B cell (primary cell): ENCODE measurements at regions not wholly inside any gene's neighbourhood (a gene's known extent, or its start where the extent isn't known, plus 50 kb on each side); places are given as distances from the start of the nearest gene placed in this dataset.

Source experiments
- ATAC-seq: fragments of 200-7000 bp; cut with Tn5 transposase; one replicate; pipeline ENCODE4 v1.10.0; 2021; ENCODE audit warnings: low read depth, mild to moderate bottlenecking, moderate number of reproducible peaks, moderate library complexity
- CTCF ChIA-PET: fragments of 350-600 bp; sonication (Branson Sonifier 250); formaldehyde crosslinking; loops from one replicate; lab custom pipeline; 2021; ENCODE audit warnings: antibody characterized with exemption, inconsistent platforms; lab: Charles Lee
- POLR2A ChIA-PET: fragments of 350-600 bp; sonication (Branson Sonifier 250); formaldehyde crosslinking; loops from one replicate; lab custom pipeline; 2021; ENCODE audit warnings: antibody characterized with exemption; lab: Charles Lee
- DNase-seq: peaks from one replicate; pipeline ENCODE4 v3.0.0; 2013
- H2AFZ ChIP-seq: 2 replicates; pipeline ENCODE4 v1.6.1; 2012; ENCODE audit warnings: mild to moderate bottlenecking, low read depth, low read length; ENCODE audit not compliant: insufficient read depth, poor library complexity, severe bottlenecking
- H3K27ac ChIP-seq, 2 donors: 1 replicate in 1 of 2; 2 replicates in 1 of 2; pipeline ENCODE4 v1.5.1; 2012 to 2013; ENCODE audit warnings: low read length in 2 of 2, mild to moderate bottlenecking in 2 of 2, moderate library complexity in 1 of 2
- H3K27me3 ChIP-seq, 4 experiments: fragments of 200-600 bp in 1 of 4; sonication (generic) in 1 of 4; replicated peaks in 1 of 4; 1 replicate in 2 of 4; 2 replicates in 2 of 4; pipeline versions ENCODE4 v1.6.1 to v1.7.0; 2013 to 2016; ENCODE audit warnings: low read length in 3 of 4, mild to moderate bottlenecking in 2 of 4, mixed read lengths in 1 of 4, moderate library complexity in 1 of 4; ENCODE audit not compliant: insufficient read depth in 4 of 4, control insufficient read depth in 3 of 4; ENCODE audit errors: control extremely low read depth in 1 of 4
- H3K36me3 ChIP-seq, 2 experiments: replicated peaks in 1 of 2; 1 replicate in 1 of 2; 2 replicates in 1 of 2; pipeline versions ENCODE4 v1.6.1 to v1.7.1; 2013; ENCODE audit warnings: low read length in 1 of 2; ENCODE audit not compliant: insufficient read depth in 2 of 2, control insufficient read depth in 1 of 2; ENCODE audit errors: control extremely low read depth in 1 of 2, extremely low read depth in 1 of 2
- H3K4me1 ChIP-seq, 2 donors: fragments of 200-600 bp in 1 of 2; sonication (generic) in 1 of 2; 1 replicate in 1 of 2; 2 replicates in 1 of 2; pipeline versions ENCODE4 v1.5.1 to v1.6.1; 2013 to 2017; ENCODE audit warnings: low read length in 2 of 2; ENCODE audit not compliant: control insufficient read depth in 2 of 2, insufficient read depth in 2 of 2
- H3K4me2 ChIP-seq: replicated peaks from 2 replicates; pipeline ENCODE3; 2012; ENCODE audit warnings: mild to moderate bottlenecking, low read depth, low read length; ENCODE audit not compliant: poor library complexity, severe bottlenecking
- H3K4me3 ChIP-seq, 5 experiments: fragments of 200-600 bp in 1 of 5; sonication (generic) in 1 of 5; 1 replicate in 3 of 5; 2 replicates in 2 of 5; pipeline versions ENCODE4 v1.5.1 to v1.7.0; 2011 to 2016; ENCODE audit warnings: low read length in 4 of 5, mild to moderate bottlenecking in 4 of 5, low read depth in 2 of 5, control low read depth in 1 of 5, moderate library complexity in 1 of 5; ENCODE audit not compliant: insufficient read depth in 1 of 5; ENCODE audit errors: control extremely low read depth in 1 of 5, extremely low read depth in 1 of 5
- H3K79me2 ChIP-seq: fragments of 200-600 bp; sonication (generic); one replicate; pipeline ENCODE4 v1.6.0; 2016; ENCODE audit warnings: low read length; ENCODE audit not compliant: control insufficient read depth, insufficient read depth
- H3K9ac ChIP-seq: fragments of 200-600 bp; sonication (generic); 2 replicates; pipeline ENCODE4 v1.6.1; 2017; ENCODE audit warnings: mild to moderate bottlenecking, low read length, moderate library complexity
- H3K9me3 ChIP-seq, 3 donors: one replicate each; pipeline versions ENCODE4 v1.6.1 to v1.7.1; 2013; ENCODE audit warnings: low read length in 2 of 3; ENCODE audit not compliant: control insufficient read depth in 2 of 3, insufficient read depth in 1 of 3; ENCODE audit errors: control extremely low read depth in 1 of 3
- H4K20me1 ChIP-seq: 2 replicates; pipeline ENCODE4 v1.6.0; 2012; ENCODE audit warnings: mild to moderate bottlenecking, low read length; ENCODE audit not compliant: insufficient read depth, control insufficient read depth, poor library complexity, severe bottlenecking
- H3K27ac Mint-ChIP-seq: one replicate; pipeline ENCODE4 v1.8.0; 2021; ENCODE audit warnings: mixed read lengths
- H3K27me3 Mint-ChIP-seq: one replicate; pipeline ENCODE4 v1.8.0; 2021; ENCODE audit warnings: mixed read lengths
- H3K4me1 Mint-ChIP-seq: one replicate; pipeline ENCODE4 v1.8.0; 2021; ENCODE audit warnings: mixed read lengths
- H3K4me3 Mint-ChIP-seq: one replicate; pipeline ENCODE4 v1.8.0; 2021; ENCODE audit warnings: mixed read lengths
- H3K9me3 Mint-ChIP-seq: one replicate; pipeline ENCODE4 v1.8.0; 2022; ENCODE audit warnings: mixed read lengths; ENCODE audit not compliant: insufficient read depth
- EZH2 ChIP-seq: IDR thresholded peaks from 2 replicates; pipeline ENCODE4 v1.6.1; 2012; ENCODE audit warnings: borderline replicate concordance, low read depth, mild to moderate bottlenecking, moderate library complexity, low read length; ENCODE audit not compliant: insufficient read depth, poor library complexity, severe bottlenecking
- WGBS: methylation state at CpG from one replicate; pipeline ENCODE4 v1.1.5; 2013; ENCODE audit warnings: missing lambda C conversion rate; ENCODE audit not compliant: insufficient coverage; 5-methylcytosine and 5-hydroxymethylcytosine counted together
- intact Hi-C: fragments of 100-400 bp; cut with micrococcal nuclease; formaldehyde crosslinking; loops from one replicate; pipeline ENCODE4 v1.10.0; 2022
- TF ChIP-seq, protein P1 (sequence below): fragments of 200-600 bp; IDR thresholded peaks from one replicate; pipeline ENCODE4 v1.8.0; 2022; ENCODE audit warnings: antibody characterized with exemption, mild to moderate bottlenecking

DNA sequence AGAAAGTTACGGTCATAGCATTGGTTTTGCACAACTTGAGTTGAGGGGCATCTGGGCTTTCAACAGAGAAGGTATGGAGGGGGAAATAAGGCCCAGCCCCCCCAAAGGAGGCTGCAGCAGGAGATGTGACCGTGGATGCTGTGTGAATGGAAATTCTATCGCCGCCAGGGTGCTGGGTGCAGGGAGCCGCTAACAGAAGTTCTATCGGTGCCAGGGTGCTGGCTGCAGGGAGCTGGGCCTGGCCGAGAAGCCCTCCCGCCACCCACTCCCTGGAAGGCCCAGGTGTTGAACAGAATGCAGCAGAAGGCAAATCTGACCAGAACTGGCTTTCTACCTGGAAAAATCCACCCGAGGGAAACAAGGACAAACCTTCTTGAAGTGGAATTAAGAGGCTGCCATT, 115.0 kb downstream of the SHANK2 start:
- H3K27me3 Mint-ChIP-seq: peaks cover 9% of the 10 kb centered on the region
- intact Hi-C loops: no loop called here
- Histone ChIP-seq H3K79me2 (no peaks in the 10 kb centered on the region), H4K20me1 (no peaks in the 10 kb centered on the region), H3K9ac (no peak overlapping the region), H3K36me3 (no peaks in the 10 kb centered on the region), H3K4me3 (no peak overlapping the region), H3K27ac (no peak overlapping the region), H2AFZ (no peak overlapping the region), H3K9me3 (peaks cover 0 to 6% (median 0%) of the 10 kb centered on the region in 3 donors), H3K27me3 (no peaks in the 10 kb centered on the region), H3K4me1 (no peaks in the 10 kb centered on the region), H3K4me2 (no peak overlapping the region)
- H3K4me1 Mint-ChIP-seq: no peaks in the 10 kb centered on the region
- ChIA-PET CTCF (no interaction called here), POLR2A (no interaction called here)
- TF ChIP-seq EZH2: no peak
- TF ChIP-seq, protein P1, sequence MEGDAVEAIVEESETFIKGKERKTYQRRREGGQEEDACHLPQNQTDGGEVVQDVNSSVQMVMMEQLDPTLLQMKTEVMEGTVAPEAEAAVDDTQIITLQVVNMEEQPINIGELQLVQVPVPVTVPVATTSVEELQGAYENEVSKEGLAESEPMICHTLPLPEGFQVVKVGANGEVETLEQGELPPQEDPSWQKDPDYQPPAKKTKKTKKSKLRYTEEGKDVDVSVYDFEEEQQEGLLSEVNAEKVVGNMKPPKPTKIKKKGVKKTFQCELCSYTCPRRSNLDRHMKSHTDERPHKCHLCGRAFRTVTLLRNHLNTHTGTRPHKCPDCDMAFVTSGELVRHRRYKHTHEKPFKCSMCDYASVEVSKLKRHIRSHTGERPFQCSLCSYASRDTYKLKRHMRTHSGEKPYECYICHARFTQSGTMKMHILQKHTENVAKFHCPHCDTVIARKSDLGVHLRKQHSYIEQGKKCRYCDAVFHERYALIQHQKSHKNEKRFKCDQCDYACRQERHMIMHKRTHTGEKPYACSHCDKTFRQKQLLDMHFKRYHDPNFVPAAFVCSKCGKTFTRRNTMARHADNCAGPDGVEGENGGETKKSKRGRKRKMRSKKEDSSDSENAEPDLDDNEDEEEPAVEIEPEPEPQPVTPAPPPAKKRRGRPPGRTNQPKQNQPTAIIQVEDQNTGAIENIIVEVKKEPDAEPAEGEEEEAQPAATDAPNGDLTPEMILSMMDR: no peak
- H3K4me3 Mint-ChIP-seq: no peak overlapping the region
- H3K9me3 Mint-ChIP-seq: no peaks in the 10 kb centered on the region
- no peak for ATAC-seq
- 94% methylated on average over 9 of the region's 9 CpGs for WGBS
- no peak overlapping the region for H3K27ac Mint-ChIP-seq
- DNase-seq: no peak

DNA sequence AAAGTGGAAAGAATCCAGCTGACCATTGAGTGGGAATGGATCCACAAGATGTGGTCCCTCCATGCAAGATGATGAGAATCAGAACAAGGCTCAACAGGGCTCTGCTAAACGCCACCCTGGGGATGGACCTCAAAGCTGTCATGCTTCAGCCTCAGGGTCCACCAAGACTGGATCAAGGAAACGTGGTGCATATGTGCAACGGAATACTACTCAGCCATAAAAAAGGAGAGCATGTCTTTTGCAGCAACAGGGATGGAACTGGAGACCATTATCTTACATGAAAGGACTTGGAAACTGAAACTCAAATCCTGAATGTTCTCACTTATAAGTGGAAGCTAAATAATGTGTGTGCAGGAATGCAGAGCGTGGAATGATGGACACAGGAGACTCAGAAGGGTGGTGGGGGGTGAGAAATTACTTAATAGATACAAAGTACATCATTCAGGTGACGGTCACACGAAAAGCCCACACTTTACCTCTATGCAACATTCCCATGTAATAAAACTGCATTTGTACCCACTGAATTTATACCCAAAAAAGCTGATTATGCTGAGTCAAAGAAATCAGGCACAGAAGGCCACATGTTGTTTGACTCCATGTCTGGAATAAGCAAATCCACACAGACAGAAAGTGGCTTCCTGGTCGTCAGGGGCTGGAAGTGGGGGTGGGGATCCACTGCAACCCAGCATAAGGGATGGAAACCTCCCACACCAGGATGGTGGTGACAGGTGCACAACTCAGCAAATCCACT, 116.1 kb downstream of the SHANK2 start:
- H3K4me3 Mint-ChIP-seq: no peak overlapping the region

More for the DNA sequence above, 116.1 kb downstream of the SHANK2 start:
- no peaks in the 10 kb centered on the region for H3K79me2 ChIP-seq
- H3K9ac ChIP-seq: no peak overlapping the region
- H4K20me1 ChIP-seq: no peaks in the 10 kb centered on the region
- no peak overlapping the region for H3K4me2 ChIP-seq
- Mint-ChIP-seq H3K9me3 (no peaks in the 10 kb centered on the region), H3K27me3 (peaks cover 11% of the 10 kb centered on the region), H3K4me1 (no peaks in the 10 kb centered on the region), H3K27ac (no peak overlapping the region)
- H3K27me3 ChIP-seq: peaks cover 0 to 3% (median 0%) of the 10 kb centered on the region in 4 experiments
- H3K4me3 ChIP-seq: no peak overlapping the region
- ATAC-seq (no peak), DNase-seq (no peak)
- TF ChIP-seq EZH2: no peak
- TF ChIP-seq, protein P1: no peak
- intact Hi-C loops: no loop called here
- ChIA-PET POLR2A (no interaction called here), CTCF (no interaction called here)
- H3K36me3 ChIP-seq: no peaks in the 10 kb centered on the region
- H2AFZ ChIP-seq: no peak overlapping the region
- no peak overlapping the region for H3K27ac ChIP-seq
- H3K9me3 ChIP-seq: peaks cover 0 to 6% (median 0%) of the 10 kb centered on the region in 3 donors
- WGBS: 97% methylated on average over 3 of the region's 7 CpGs
- H3K4me1 ChIP-seq: no peaks in the 10 kb centered on the region
